WTC11 (cell line): ENCODE measurements at regions not wholly inside any gene's neighbourhood (a gene's known extent, or its start where the extent isn't known, plus 50 kb on each side); places are given as distances from the start of the nearest gene placed in this dataset.

Experiments used
- ATAC-seq: fragments of 200-7000 bp; cut with Tn5 transposase; 2 replicates; pipeline ENCODE4 v1.10.0; 2021; ENCODE audit warnings: mild to moderate bottlenecking, moderate library complexity
- CTCF ChIA-PET: fragments of 300-600 bp; sonication (Branson Sonifier 250); formaldehyde crosslinking; loops from one replicate; lab custom pipeline; 2021; ENCODE audit warnings: antibody characterized with exemption; lab: Charles Lee
- POLR2A ChIA-PET: fragments of 350-600 bp; sonication (Branson Sonifier 250); formaldehyde crosslinking; loops from one replicate; lab custom pipeline; 2021; ENCODE audit warnings: antibody characterized with exemption; lab: Charles Lee
- DNase-seq: peaks from one replicate; pipeline ENCODE4 v3.0.0; 2021; ENCODE audit warnings: low spot score
- H3K27ac Mint-ChIP-seq: 2 replicates; pipeline ENCODE4 v1.8.0; 2021; ENCODE audit warnings: mixed read lengths
- H3K27me3 Mint-ChIP-seq: 2 replicates; pipeline ENCODE4 v1.8.0; 2021; ENCODE audit warnings: low read depth, mild to moderate bottlenecking, moderate library complexity, mixed read lengths
- H3K36me3 Mint-ChIP-seq: 2 replicates; pipeline ENCODE4 v1.8.0; 2021; ENCODE audit warnings: mixed read lengths
- H3K4me1 Mint-ChIP-seq: 2 replicates; pipeline ENCODE4 v1.8.0; 2022; ENCODE audit warnings: mixed read lengths
- H3K4me3 Mint-ChIP-seq: 2 replicates; pipeline ENCODE4 v1.8.0; 2021; ENCODE audit warnings: mild to moderate bottlenecking, moderate library complexity, mixed read lengths
- H3K9me3 Mint-ChIP-seq: 2 replicates; pipeline ENCODE4 v1.8.0; 2021; ENCODE audit warnings: mixed read lengths
- CREM ChIP-seq: sonication (generic); formaldehyde crosslinking; IDR thresholded peaks from 2 replicates; pipeline ENCODE4 v1.8.1; 2022; ENCODE audit warnings: mild to moderate bottlenecking, missing genetic modification reagents, moderate library complexity
- ESRRA ChIP-seq: sonication (generic); formaldehyde crosslinking; IDR thresholded peaks from 2 replicates; pipeline ENCODE4 v1.8.1; 2022; ENCODE audit warnings: mild to moderate bottlenecking, missing genetic modification reagents, borderline replicate concordance
- FOXJ3 ChIP-seq: sonication (generic); formaldehyde crosslinking; IDR thresholded peaks from 2 replicates; pipeline ENCODE4 v1.9.0; 2021; ENCODE audit warnings: missing genetic modification reagents, mild to moderate bottlenecking, borderline replicate concordance
- FOXK1 ChIP-seq: sonication (generic); formaldehyde crosslinking; IDR thresholded peaks from 2 replicates; pipeline ENCODE4 v1.8.0; 2022; ENCODE audit warnings: mild to moderate bottlenecking, moderate library complexity, missing genetic modification reagents
- FOXP1 ChIP-seq: sonication (generic); formaldehyde crosslinking; IDR thresholded peaks from 2 replicates; pipeline ENCODE4 v1.8.0; 2022; ENCODE audit warnings: missing genetic modification reagents, mild to moderate bottlenecking, moderate library complexity, borderline replicate concordance
- GABPB1 ChIP-seq: sonication (generic); formaldehyde crosslinking; IDR thresholded peaks from 2 replicates; pipeline ENCODE4 v1.8.1; 2023; ENCODE audit warnings: mild to moderate bottlenecking, missing genetic modification reagents
- IRF2 ChIP-seq: sonication (generic); formaldehyde crosslinking; IDR thresholded peaks from 2 replicates; pipeline ENCODE4 v1.8.0; 2022; ENCODE audit warnings: low read depth, missing genetic modification reagents, borderline replicate concordance
- JUN ChIP-seq: sonication (generic); formaldehyde crosslinking; IDR thresholded peaks from 2 replicates; pipeline ENCODE4 v1.8.0; 2023; ENCODE audit warnings: mild to moderate bottlenecking, missing genetic modification reagents
- KAT7 ChIP-seq: sonication (generic); formaldehyde crosslinking; IDR thresholded peaks from 2 replicates; pipeline ENCODE4 v1.8.1; 2023; ENCODE audit warnings: missing genetic modification reagents, mild to moderate bottlenecking, borderline replicate concordance
- MYBL2 ChIP-seq: sonication (generic); formaldehyde crosslinking; IDR thresholded peaks from 2 replicates; pipeline ENCODE4 v1.8.1; 2023; ENCODE audit warnings: mild to moderate bottlenecking, moderate library complexity, missing genetic modification reagents
- NFYB ChIP-seq: sonication (generic); formaldehyde crosslinking; conservative IDR thresholded peaks from 2 replicates; pipeline ENCODE4 v1.8.0; 2022; ENCODE audit warnings: low read depth, missing genetic modification reagents
- NR1H2 ChIP-seq: sonication (generic); formaldehyde crosslinking; IDR thresholded peaks from 2 replicates; pipeline ENCODE4 v1.9.0; 2021; ENCODE audit warnings: mild to moderate bottlenecking, moderate library complexity, missing genetic modification reagents
- TCF7 ChIP-seq: sonication (generic); formaldehyde crosslinking; IDR thresholded peaks from 2 replicates; pipeline ENCODE4 v1.8.0; 2022; ENCODE audit warnings: mild to moderate bottlenecking, low read depth, missing genetic modification reagents, moderate library complexity
- ZNF121 ChIP-seq: sonication (generic); formaldehyde crosslinking; IDR thresholded peaks from 2 replicates; pipeline ENCODE4 v1.8.0; 2023; ENCODE audit warnings: missing genetic modification reagents
- TF ChIP-seq, protein P1 (sequence below): sonication (generic); formaldehyde crosslinking; IDR thresholded peaks from 2 replicates; pipeline ENCODE4 v1.8.1; 2023; ENCODE audit warnings: mild to moderate bottlenecking, moderate library complexity, missing genetic modification reagents
- TF ChIP-seq, protein P2 (sequence below): sonication (generic); formaldehyde crosslinking; IDR thresholded peaks from 2 replicates; pipeline ENCODE4 v1.8.0; 2023; ENCODE audit warnings: missing genetic modification reagents, mild to moderate bottlenecking, borderline replicate concordance
- TF ChIP-seq, protein P3 (sequence below): sonication (generic); formaldehyde crosslinking; IDR thresholded peaks from 2 replicates; pipeline ENCODE4 v1.8.1; 2023; ENCODE audit warnings: mild to moderate bottlenecking, missing genetic modification reagents, moderate library complexity
- TF ChIP-seq, protein P4 (sequence below): sonication (generic); formaldehyde crosslinking; IDR thresholded peaks from 2 replicates; pipeline ENCODE4 v1.8.1; 2022; ENCODE audit warnings: low read depth, missing genetic modification reagents, borderline replicate concordance
- TF ChIP-seq, protein P5 (sequence below): sonication (generic); formaldehyde crosslinking; IDR thresholded peaks from 2 replicates; pipeline ENCODE4 v1.8.0; 2022; ENCODE audit warnings: mild to moderate bottlenecking, missing genetic modification reagents

DNA sequence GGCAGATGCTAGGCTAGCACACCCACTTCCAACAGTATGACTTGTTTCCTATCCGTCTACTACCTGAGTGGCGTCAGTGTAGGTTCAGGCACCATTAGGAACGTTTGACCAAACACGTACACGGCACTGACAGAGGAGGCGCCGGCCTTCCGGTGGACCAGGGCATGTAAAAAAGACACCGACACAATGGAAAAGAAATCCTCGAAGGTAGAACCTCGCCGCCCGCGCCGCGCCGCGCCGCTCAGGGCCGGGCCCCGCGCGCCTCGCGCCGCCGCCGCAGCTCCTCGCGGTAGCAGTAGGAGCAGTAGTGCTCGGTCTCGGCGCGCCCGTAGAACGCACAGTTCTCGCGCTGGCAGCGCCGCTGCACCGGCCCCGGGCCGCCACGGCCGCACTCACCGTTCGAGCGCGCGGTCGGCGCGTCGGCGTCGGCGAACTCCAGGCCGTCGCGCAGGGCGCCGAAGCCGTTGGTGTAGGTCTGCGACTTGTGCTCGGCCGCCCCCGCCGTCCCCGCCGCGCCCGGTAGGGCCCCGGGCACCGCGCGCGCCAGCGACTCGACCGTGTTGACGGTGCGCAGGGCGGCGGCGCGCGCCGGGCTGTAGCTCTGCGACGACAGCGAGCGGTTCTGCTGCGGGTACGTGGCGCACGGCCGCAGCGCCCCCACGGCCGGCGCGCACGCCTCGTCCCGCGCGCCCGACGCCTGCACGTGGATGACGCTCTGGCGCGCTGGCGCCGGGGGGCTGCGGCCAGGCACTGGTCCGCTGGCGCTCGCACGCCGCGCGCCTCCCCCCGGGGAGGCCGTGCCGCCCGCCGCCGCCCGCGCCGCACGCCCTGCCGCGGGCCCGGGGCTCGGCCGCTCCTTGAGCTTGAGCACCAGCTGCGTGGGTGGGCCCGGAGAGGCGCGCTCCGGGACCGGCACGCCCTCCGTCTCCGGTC lies 156.7 kb downstream of the KLF13 start (continued):
- TF ChIP-seq, protein P1, sequence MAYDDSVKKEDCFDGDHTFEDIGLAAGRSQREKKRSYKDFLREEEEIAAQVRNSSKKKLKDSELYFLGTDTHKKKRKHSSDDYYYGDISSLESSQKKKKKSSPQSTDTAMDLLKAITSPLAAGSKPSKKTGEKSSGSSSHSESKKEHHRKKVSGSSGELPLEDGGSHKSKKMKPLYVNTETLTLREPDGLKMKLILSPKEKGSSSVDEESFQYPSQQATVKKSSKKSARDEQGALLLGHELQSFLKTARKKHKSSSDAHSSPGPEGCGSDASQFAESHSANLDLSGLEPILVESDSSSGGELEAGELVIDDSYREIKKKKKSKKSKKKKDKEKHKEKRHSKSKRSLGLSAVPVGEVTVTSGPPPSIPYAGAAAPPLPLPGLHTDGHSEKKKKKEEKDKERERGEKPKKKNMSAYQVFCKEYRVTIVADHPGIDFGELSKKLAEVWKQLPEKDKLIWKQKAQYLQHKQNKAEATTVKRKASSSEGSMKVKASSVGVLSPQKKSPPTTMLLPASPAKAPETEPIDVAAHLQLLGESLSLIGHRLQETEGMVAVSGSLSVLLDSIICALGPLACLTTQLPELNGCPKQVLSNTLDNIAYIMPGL (CRISPR knock-in tag): peak; percentile 39; the same call in 1 of the 2 replicates
- TF ChIP-seq GABPB1 (CRISPR knock-in tag): no peak
- TF ChIP-seq ESRRA: no peak
- TF ChIP-seq, protein P2, sequence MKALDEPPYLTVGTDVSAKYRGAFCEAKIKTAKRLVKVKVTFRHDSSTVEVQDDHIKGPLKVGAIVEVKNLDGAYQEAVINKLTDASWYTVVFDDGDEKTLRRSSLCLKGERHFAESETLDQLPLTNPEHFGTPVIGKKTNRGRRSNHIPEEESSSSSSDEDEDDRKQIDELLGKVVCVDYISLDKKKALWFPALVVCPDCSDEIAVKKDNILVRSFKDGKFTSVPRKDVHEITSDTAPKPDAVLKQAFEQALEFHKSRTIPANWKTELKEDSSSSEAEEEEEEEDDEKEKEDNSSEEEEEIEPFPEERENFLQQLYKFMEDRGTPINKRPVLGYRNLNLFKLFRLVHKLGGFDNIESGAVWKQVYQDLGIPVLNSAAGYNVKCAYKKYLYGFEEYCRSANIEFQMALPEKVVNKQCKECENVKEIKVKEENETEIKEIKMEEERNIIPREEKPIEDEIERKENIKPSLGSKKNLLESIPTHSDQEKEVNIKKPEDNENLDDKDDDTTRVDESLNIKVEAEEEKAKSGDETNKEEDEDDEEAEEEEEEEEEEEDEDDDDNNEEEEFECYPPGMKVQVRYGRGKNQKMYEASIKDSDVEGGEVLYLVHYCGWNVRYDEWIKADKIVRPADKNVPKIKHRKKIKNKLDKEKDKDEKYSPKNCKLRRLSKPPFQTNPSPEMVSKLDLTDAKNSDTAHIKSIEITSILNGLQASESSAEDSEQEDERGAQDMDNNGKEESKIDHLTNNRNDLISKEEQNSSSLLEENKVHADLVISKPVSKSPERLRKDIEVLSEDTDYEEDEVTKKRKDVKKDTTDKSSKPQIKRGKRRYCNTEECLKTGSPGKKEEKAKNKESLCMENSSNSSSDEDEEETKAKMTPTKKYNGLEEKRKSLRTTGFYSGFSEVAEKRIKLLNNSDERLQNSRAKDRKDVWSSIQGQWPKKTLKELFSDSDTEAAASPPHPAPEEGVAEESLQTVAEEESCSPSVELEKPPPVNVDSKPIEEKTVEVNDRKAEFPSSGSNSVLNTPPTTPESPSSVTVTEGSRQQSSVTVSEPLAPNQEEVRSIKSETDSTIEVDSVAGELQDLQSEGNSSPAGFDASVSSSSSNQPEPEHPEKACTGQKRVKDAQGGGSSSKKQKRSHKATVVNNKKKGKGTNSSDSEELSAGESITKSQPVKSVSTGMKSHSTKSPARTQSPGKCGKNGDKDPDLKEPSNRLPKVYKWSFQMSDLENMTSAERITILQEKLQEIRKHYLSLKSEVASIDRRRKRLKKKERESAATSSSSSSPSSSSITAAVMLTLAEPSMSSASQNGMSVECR (CRISPR knock-in tag): peak; percentile 43; the same call in 1 of the 2 replicates
- peak; percentile 49; the same call in 1 of the 2 replicates for TF ChIP-seq CREM (CRISPR knock-in tag)
- peak; percentile 54; the same call in 1 of the 2 replicates for TF ChIP-seq JUN
- TF ChIP-seq IRF2 (CRISPR knock-in tag): no peak
- TF ChIP-seq FOXJ3 (CRISPR knock-in tag): no peak
- 0 out of 2 replicates have a peak, but pooled peaks have one; percentile 21 for TF ChIP-seq KAT7 (CRISPR knock-in tag)
- TF ChIP-seq ZNF121: no peak
- peak; percentile 36; the same call in 1 of the 2 replicates for TF ChIP-seq NFYB (CRISPR knock-in tag)
- peak; percentile 33; the same call in 1 of the 2 replicates for TF ChIP-seq FOXK1 (CRISPR knock-in tag)
- peak; percentile 69 for TF ChIP-seq FOXP1
- TF ChIP-seq TCF7: 0 out of 2 replicates have a peak, but pooled peaks have one; percentile 63
- TF ChIP-seq, protein P3, sequence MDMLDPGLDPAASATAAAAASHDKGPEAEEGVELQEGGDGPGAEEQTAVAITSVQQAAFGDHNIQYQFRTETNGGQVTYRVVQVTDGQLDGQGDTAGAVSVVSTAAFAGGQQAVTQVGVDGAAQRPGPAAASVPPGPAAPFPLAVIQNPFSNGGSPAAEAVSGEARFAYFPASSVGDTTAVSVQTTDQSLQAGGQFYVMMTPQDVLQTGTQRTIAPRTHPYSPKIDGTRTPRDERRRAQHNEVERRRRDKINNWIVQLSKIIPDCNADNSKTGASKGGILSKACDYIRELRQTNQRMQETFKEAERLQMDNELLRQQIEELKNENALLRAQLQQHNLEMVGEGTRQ (CRISPR knock-in tag): no peak

DNA sequence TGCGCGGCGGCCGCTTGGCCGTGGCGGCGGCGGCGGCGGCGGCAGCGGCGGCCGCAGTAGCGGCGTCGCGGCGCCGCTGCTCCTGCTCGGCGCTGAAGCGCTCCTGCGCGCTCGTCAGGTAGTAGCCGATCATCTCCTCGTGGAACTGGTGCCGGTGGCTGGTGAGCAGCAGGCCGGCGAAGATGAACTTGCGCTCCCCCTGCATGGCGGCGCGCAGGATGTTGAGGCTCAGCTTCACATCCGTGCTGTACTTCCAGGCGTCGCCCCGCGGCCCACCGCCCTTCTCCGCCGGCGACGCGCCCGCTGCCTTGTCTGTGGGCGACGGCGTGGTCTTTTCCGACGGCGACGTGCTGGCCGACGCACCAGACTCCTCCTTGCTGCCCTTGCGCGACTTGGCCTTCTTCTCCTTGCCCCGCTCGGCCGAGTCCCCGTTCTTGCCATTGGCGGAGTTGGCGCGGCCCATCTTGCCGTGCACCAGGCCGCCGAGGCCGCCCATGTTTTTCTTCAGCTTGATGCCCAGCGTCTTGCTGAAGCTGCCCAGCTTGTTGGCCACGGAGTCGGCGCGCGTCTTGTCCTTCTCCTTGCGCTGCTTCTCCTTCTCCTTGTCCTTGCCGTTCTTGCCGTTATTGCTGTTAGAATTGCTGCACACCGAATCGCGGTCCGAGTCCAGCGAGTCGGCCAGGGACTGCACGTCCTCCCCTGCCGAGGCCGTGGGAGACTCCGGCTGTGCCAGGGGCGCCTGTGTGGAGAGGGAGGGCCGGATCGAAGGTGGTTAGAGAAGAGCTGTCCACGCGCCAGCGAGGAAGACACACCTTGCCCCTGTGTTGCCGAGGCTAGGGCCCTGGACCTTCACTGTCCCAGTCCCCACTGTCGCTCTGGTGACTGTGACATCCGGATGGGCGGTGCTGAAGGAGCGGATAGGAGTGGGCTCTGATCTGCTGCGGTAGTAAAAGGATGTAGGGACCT lies 157.6 kb downstream of the KLF13 start:
- Mint-ChIP-seq H3K27me3 (peaks cover 50% of the 10 kb centered on the region), H3K9me3 (peaks cover 5% of the 10 kb centered on the region; the same call in 1 of the 2 replicates)
- CTCF ChIA-PET: interaction anchor here (1.1 to 2.9 kb wide), 8 partner anchors 28 to 355 kb away, joined by 3 to 15 read pairs (median 6); no protein-coding TSS in a partner anchor

More for the DNA sequence above, 157.6 kb downstream of the KLF13 start:
- peaks cover 8% of the 10 kb centered on the region for H3K36me3 Mint-ChIP-seq
- no peak overlapping the region for H3K27ac Mint-ChIP-seq
- ATAC-seq: peak; percentile 22
- TF ChIP-seq JUN (peak; percentile 56; the same call in 1 of the 2 replicates), ZNF121 (peak; percentile 1; the same call in 1 of the 2 replicates), MYBL2 (CRISPR knock-in tag) (0 out of 2 replicates have a peak, but pooled peaks have one; percentile 39), NR1H2 (CRISPR knock-in tag) (no peak)
- TF ChIP-seq, protein P4, sequence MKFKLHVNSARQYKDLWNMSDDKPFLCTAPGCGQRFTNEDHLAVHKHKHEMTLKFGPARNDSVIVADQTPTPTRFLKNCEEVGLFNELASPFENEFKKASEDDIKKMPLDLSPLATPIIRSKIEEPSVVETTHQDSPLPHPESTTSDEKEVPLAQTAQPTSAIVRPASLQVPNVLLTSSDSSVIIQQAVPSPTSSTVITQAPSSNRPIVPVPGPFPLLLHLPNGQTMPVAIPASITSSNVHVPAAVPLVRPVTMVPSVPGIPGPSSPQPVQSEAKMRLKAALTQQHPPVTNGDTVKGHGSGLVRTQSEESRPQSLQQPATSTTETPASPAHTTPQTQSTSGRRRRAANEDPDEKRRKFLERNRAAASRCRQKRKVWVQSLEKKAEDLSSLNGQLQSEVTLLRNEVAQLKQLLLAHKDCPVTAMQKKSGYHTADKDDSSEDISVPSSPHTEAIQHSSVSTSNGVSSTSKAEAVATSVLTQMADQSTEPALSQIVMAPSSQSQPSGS: no peak
- TF ChIP-seq, protein P5, sequence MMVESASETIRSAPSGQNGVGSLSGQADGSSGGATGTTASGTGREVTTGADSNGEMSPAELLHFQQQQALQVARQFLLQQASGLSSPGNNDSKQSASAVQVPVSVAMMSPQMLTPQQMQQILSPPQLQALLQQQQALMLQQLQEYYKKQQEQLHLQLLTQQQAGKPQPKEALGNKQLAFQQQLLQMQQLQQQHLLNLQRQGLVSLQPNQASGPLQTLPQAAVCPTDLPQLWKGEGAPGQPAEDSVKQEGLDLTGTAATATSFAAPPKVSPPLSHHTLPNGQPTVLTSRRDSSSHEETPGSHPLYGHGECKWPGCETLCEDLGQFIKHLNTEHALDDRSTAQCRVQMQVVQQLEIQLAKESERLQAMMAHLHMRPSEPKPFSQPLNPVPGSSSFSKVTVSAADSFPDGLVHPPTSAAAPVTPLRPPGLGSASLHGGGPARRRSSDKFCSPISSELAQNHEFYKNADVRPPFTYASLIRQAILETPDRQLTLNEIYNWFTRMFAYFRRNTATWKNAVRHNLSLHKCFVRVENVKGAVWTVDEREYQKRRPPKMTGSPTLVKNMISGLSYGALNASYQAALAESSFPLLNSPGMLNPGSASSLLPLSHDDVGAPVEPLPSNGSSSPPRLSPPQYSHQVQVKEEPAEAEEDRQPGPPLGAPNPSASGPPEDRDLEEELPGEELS: 0 out of 2 replicates have a peak, but pooled peaks have one; percentile 50
- H3K4me1 Mint-ChIP-seq: peaks cover 9% of the 10 kb centered on the region
- H3K4me3 Mint-ChIP-seq: peak overlapping the region; percentile 68
- DNase-seq: peak; percentile 48
- POLR2A ChIA-PET: no interaction called here
